Panc1 (cell line): ENCODE measurements at regions not wholly inside any gene's neighbourhood (a gene's known extent, or its start where the extent isn't known, plus 50 kb on each side); places are given as distances from the start of the nearest gene placed in this dataset.

ENCODE experiments used
- ATAC-seq: fragments of 200-7000 bp; cut with Tn5 transposase; 2 replicates; pipeline ENCODE4 v1.9.1; 2020; ENCODE audit warnings: mild to moderate bottlenecking, moderate library complexity
- BruUV-seq: library from RNA; stranded (reverse); fragments of 400-500 nt; replicated peaks from 2 replicates; lab custom pipeline; 2021; lab: Mats Ljungman, UMichigan
- CTCF ChIA-PET: fragments of 300-600 bp; sonication (Branson Sonifier 250); formaldehyde crosslinking; loops from one replicate; lab custom pipeline; 2022; ENCODE audit warnings: antibody characterized with exemption; lab: Charles Lee
- POLR2A ChIA-PET: fragments of 300-600 bp; sonication (Branson Sonifier 250); formaldehyde crosslinking; loops from one replicate; lab custom pipeline; 2022; ENCODE audit warnings: antibody characterized with exemption; lab: Charles Lee
- DNase-seq: peaks from one replicate; pipeline ENCODE4 v3.0.0-alpha.2; 2010; ENCODE audit warnings: low read depth, low spot score
- H3K27ac ChIP-seq: 2 replicates; pipeline ENCODE4 v1.5.1; 2011; ENCODE audit warnings: mild to moderate bottlenecking, low read length, inconsistent platforms
- H3K27me3 ChIP-seq: fragments of 200-500 bp; sonication (Bioruptor generic); 2 replicates; pipeline ENCODE4 v1.6.0; 2014; ENCODE audit warnings: low read length, inconsistent platforms; ENCODE audit not compliant: control insufficient read depth, insufficient read depth
- H3K36me3 ChIP-seq: fragments of 200-500 bp; sonication (Bioruptor generic); 2 replicates; pipeline ENCODE4 v1.5.1; 2014; ENCODE audit warnings: inconsistent platforms, mild to moderate bottlenecking, low read length, moderate library complexity; ENCODE audit not compliant: control insufficient read depth, insufficient read depth
- H3K4me1 ChIP-seq: 2 replicates; pipeline ENCODE4 v1.5.1; 2011; ENCODE audit warnings: inconsistent platforms, mild to moderate bottlenecking, low read length, moderate library complexity; ENCODE audit not compliant: control insufficient read depth, insufficient read depth
- H3K4me3 ChIP-seq, 2 experiments: 2 replicates each; pipeline ENCODE4 v1.5.1; 2011 to 2012; ENCODE audit warnings: low read depth in 2 of 2, low read length in 2 of 2, mild to moderate bottlenecking in 2 of 2, inconsistent platforms in 1 of 2, moderate library complexity in 1 of 2
- H3K9me3 ChIP-seq: fragments of 200-500 bp; sonication (Bioruptor generic); 2 replicates; pipeline ENCODE4 v1.5.1; 2014; ENCODE audit warnings: low read depth, mild to moderate bottlenecking, inconsistent platforms, low read length, moderate library complexity; ENCODE audit not compliant: control insufficient read depth, insufficient read depth
- CTCF ChIP-seq: fragments of 450-650 bp; IDR thresholded peaks from 2 replicates; pipeline ENCODE4 v1.5.1; 2017; ENCODE audit warnings: mild to moderate bottlenecking
- POLR2AphosphoS5 ChIP-seq: IDR thresholded peaks from 2 replicates; pipeline ENCODE4 v1.6.1; 2012; ENCODE audit warnings: mild to moderate bottlenecking, low read depth, low read length, moderate library complexity
- REST ChIP-seq, 2 experiments: IDR thresholded peaks; 2 replicates each; pipeline ENCODE4 v1.6.1; 2011 to 2012; ENCODE audit warnings: low read depth in 2 of 2, control low read depth in 1 of 2, low read length in 1 of 2, mild to moderate bottlenecking in 1 of 2, moderate library complexity in 1 of 2; ENCODE audit not compliant: insufficient read depth in 1 of 2
- SIN3A ChIP-seq: IDR thresholded peaks from 2 replicates; pipeline ENCODE4 v1.6.1; 2012; ENCODE audit warnings: low read depth, mild to moderate bottlenecking, low read length, moderate library complexity, borderline replicate concordance; ENCODE audit not compliant: insufficient read depth
- TCF7L2 ChIP-seq: IDR thresholded peaks from 2 replicates; pipeline ENCODE4 v1.6.1; 2011; ENCODE audit warnings: mild to moderate bottlenecking, low read depth, low read length, inconsistent platforms
- in situ Hi-C: cut with HindIII; loops from 2 replicates; pipeline ENCODE4 v1.10.0; 2016; ENCODE audit warnings: low sequenced_read_pairs, low pct_unique_long_range_greater_than_20kb
- intact Hi-C: fragments of 100-400 bp; cut with micrococcal nuclease; formaldehyde crosslinking; loops from one replicate; pipeline ENCODE4 v1.10.0; 2022; ENCODE audit not compliant: unreplicated experiment

GRCh38 chr5:61822584-61822983 is 483.4 kb upstream of the KIF2A start:
- TF ChIP-seq TCF7L2, result no peak
- TF ChIP-seq SIN3A, result no peak
- TF ChIP-seq POLR2AphosphoS5, result no peak
- TF ChIP-seq REST (IDR thresholded peaks at IDR 0.05; ENCODE audit: insufficient read depth in 1 of 2, low read depth in 2 of 2, low read length in 1 of 2), result no peak
- no peak for TF ChIP-seq CTCF
- ATAC-seq (no peak), DNase-seq (no peak)
- H3K27ac ChIP-seq, result no peak overlapping the region
- H3K36me3 ChIP-seq, result no peaks in the 10 kb centered on the region
- no peaks in the 10 kb centered on the region for H3K9me3 ChIP-seq
- CTCF ChIA-PET, result no interaction called here
- BruUV-seq, result no TSS peak
- peaks cover 20% of the 10 kb centered on the region for H3K27me3 ChIP-seq
- no peak overlapping the region for H3K4me3 ChIP-seq
- H3K4me1 ChIP-seq, result no peaks in the 10 kb centered on the region
- POLR2A ChIA-PET, result no interaction called here
- intact Hi-C loops (no loop called here), in situ Hi-C loops (no loop called here)

- ChIA-PET POLR2A (no interaction called here), CTCF (no interaction called here)
- intact Hi-C loops, result no loop called here
- H3K4me1 ChIP-seq, result no peaks in the 10 kb centered on the region
- in situ Hi-C loops, result no loop called here
- H3K36me3 ChIP-seq, result no peaks in the 10 kb centered on the region
- H3K27me3 ChIP-seq, result peaks cover 17% of the 10 kb centered on the region
- H3K4me3 ChIP-seq, result no peak overlapping the region
- ATAC-seq, result no peak
- no peak for DNase-seq
- TF ChIP-seq CTCF (no peak), REST (IDR thresholded peaks at IDR 0.05; ENCODE audit: insufficient read depth in 1 of 2, low read depth in 2 of 2, low read length in 1 of 2) (no peak), SIN3A (no peak), POLR2AphosphoS5 (no peak), TCF7L2 (no peak)
- no peaks in the 10 kb centered on the region for H3K9me3 ChIP-seq
- no TSS peak for BruUV-seq
- H3K27ac ChIP-seq, result no peak overlapping the region
These were observed 482.9 kb upstream of the KIF2A start for GRCh38 chr5:61823065-61823464.
